H1 (cell line): ENCODE measurements at regions not wholly inside any gene's neighbourhood (a gene's known extent, or its start where the extent isn't known, plus 50 kb on each side); places are given as distances from the start of the nearest gene placed in this dataset.

ENCODE experiments used
- CTCF ChIA-PET: fragments of 300-600 bp; sonication (Branson Sonifier 250); formaldehyde crosslinking; loops from one replicate; lab custom pipeline; 2021; ENCODE audit not compliant: partially characterized antibody; lab: Charles Lee
- POLR2A ChIA-PET: fragments of 300-600 bp; sonication (Branson Sonifier 250); formaldehyde crosslinking; loops from one replicate; lab custom pipeline; 2021; ENCODE audit warnings: inconsistent platforms; ENCODE audit not compliant: partially characterized antibody; lab: Charles Lee
- DNase-seq, 2 experiments: peaks; one replicate each; pipeline versions ENCODE4 v3.0.0 to v3.0.0-alpha.2; 2010 to 2022; ENCODE audit warnings: low spot score in 2 of 2, low read depth in 1 of 2, mixed read lengths in 1 of 2
- FAIRE-seq: peaks from 2 replicates; lab custom pipeline; 2011; peaks lifted over from hg19 to GRCh38; lab: Jason Lieb, UNC
- H2AFZ ChIP-seq: 2 replicates; pipeline ENCODE4 v1.8.1; 2012; ENCODE audit warnings: low read length, inconsistent platforms
- H2AK5ac ChIP-seq: 2 replicates; pipeline ENCODE4 v1.6.1; 2013; ENCODE audit warnings: low read depth, low read length
- H2BK120ac ChIP-seq: replicated peaks from 2 replicates; pipeline ENCODE3; 2013; ENCODE audit warnings: low read depth, low read length, inconsistent platforms
- H2BK12ac ChIP-seq: 2 replicates; pipeline ENCODE4 v1.6.1; 2013; ENCODE audit warnings: low read depth, low read length
- H2BK15ac ChIP-seq: 2 replicates; pipeline ENCODE4 v1.6.1; 2013; ENCODE audit warnings: low read length
- H2BK20ac ChIP-seq: 2 replicates; pipeline ENCODE4 v1.6.1; 2013; ENCODE audit warnings: low read length
- H2BK5ac ChIP-seq: 2 replicates; pipeline ENCODE4 v1.6.1; 2013; ENCODE audit warnings: low read depth, low read length
- H3K14ac ChIP-seq: 2 replicates; pipeline ENCODE4 v1.6.1; 2013; ENCODE audit warnings: inconsistent platforms; ENCODE audit not compliant: insufficient read length
- H3K18ac ChIP-seq: 2 replicates; pipeline ENCODE4 v1.6.1; 2013; ENCODE audit warnings: low read length; ENCODE audit errors: extremely low read depth
- H3K23ac ChIP-seq: 2 replicates; pipeline ENCODE4 v1.6.1; 2013; ENCODE audit warnings: inconsistent platforms; ENCODE audit not compliant: insufficient read length
- H3K23me2 ChIP-seq: 2 replicates; pipeline ENCODE4 v1.6.1; 2013; ENCODE audit warnings: low read depth, low read length
- H3K27ac ChIP-seq: 2 replicates; pipeline ENCODE4 v1.6.1; 2011; ENCODE audit warnings: low read depth, low read length, inconsistent platforms
- H3K27me3 ChIP-seq, 4 experiments: replicated peaks in 1 of 4; 1 replicate in 1 of 4; 2 replicates in 3 of 4; pipeline versions ENCODE4 v1.6.1 to v1.8.1; 2011 to 2013; ENCODE audit warnings: low read length in 3 of 4, mild to moderate bottlenecking in 3 of 4, inconsistent platforms in 2 of 4, mixed read lengths in 2 of 4, moderate library complexity in 1 of 4; ENCODE audit not compliant: control insufficient read depth in 3 of 4, insufficient read depth in 3 of 4; ENCODE audit errors: extremely low read depth in 1 of 4
- H3K36me3 ChIP-seq, 4 experiments: 2 replicates each; pipeline versions ENCODE4 v1.6.1 to v1.8.1; 2011 to 2013; ENCODE audit warnings: mild to moderate bottlenecking in 4 of 4, low read length in 3 of 4, moderate library complexity in 2 of 4, control low read depth in 1 of 4, inconsistent platforms in 1 of 4; ENCODE audit not compliant: insufficient read depth in 4 of 4, control insufficient read depth in 2 of 4
- H3K4ac ChIP-seq: replicated peaks from 2 replicates; pipeline ENCODE3; 2013; ENCODE audit warnings: low read length, low read depth, mixed read lengths, inconsistent platforms; ENCODE audit not compliant: insufficient read length
- H3K4me1 ChIP-seq, 4 experiments: replicated peaks in 1 of 4; 1 replicate in 1 of 4; 2 replicates in 3 of 4; pipeline versions ENCODE4 v1.6.1 to v1.8.1; 2011 to 2013; ENCODE audit warnings: low read length in 3 of 4, inconsistent platforms in 2 of 4, mixed read lengths in 1 of 4; ENCODE audit not compliant: insufficient read depth in 4 of 4, control insufficient read depth in 3 of 4
- H3K4me2 ChIP-seq, 2 experiments: 2 replicates each; pipeline versions ENCODE4 v1.6.1 to v1.8.1; 2011 to 2013; ENCODE audit warnings: low read depth in 2 of 2, low read length in 2 of 2, control low read depth in 1 of 2, inconsistent platforms in 1 of 2, mild to moderate bottlenecking in 1 of 2; ENCODE audit not compliant: insufficient read depth in 1 of 2
- H3K4me3 ChIP-seq, 4 experiments: fragments of 200-600, 300-600 bp in 1 of 4; sonication (generic), shearing (Covaris generic), sonication (Bioruptor Twin) in 1 of 4; 2 replicates each; pipeline versions ENCODE4 v1.5.1 to v1.8.1; 2011 to 2016; ENCODE audit warnings: low read length in 4 of 4, low read depth in 3 of 4, control low read depth in 2 of 4, inconsistent platforms in 2 of 4, mild to moderate bottlenecking in 2 of 4, mixed read lengths in 1 of 4, moderate library complexity in 1 of 4; ENCODE audit not compliant: insufficient read depth in 2 of 4; ENCODE audit errors: extremely low read depth in 1 of 4
- H3K56ac ChIP-seq: replicated peaks from 2 replicates; pipeline ENCODE3; 2013; ENCODE audit warnings: low read depth, mild to moderate bottlenecking, mixed read lengths, low read length, inconsistent platforms; ENCODE audit not compliant: insufficient read length
- H3K79me1 ChIP-seq: 2 replicates; pipeline ENCODE4 v1.6.1; 2013; ENCODE audit warnings: low read depth, low read length, control low read depth
- H3K79me2 ChIP-seq, 2 experiments: 2 replicates each; pipeline versions ENCODE4 v1.6.1 to v1.8.1; 2012 to 2013; ENCODE audit warnings: low read length in 2 of 2, mild to moderate bottlenecking in 2 of 2, inconsistent platforms in 1 of 2; ENCODE audit not compliant: insufficient read depth in 2 of 2, control insufficient read depth in 1 of 2
- H3K9ac ChIP-seq, 4 experiments: replicated peaks in 1 of 4; 1 replicate in 1 of 4; 2 replicates in 3 of 4; pipeline versions ENCODE4 v1.6.1 to v1.8.1; 2011 to 2013; ENCODE audit warnings: low read depth in 3 of 4, low read length in 3 of 4, control low read depth in 2 of 4, mild to moderate bottlenecking in 2 of 4, moderate library complexity in 2 of 4, inconsistent platforms in 1 of 4; ENCODE audit errors: extremely low read depth in 1 of 4
- H3K9me3 ChIP-seq, 2 experiments: 2 replicates each; pipeline versions ENCODE4 v1.6.1 to v1.8.1; 2012 to 2013; ENCODE audit warnings: mild to moderate bottlenecking in 2 of 2, moderate library complexity in 2 of 2, control low read depth in 1 of 2, inconsistent platforms in 1 of 2, low read depth in 1 of 2, low read length in 1 of 2, mixed read lengths in 1 of 2; ENCODE audit not compliant: insufficient read depth in 2 of 2
- H4K20me1 ChIP-seq, 2 experiments: replicated peaks in 1 of 2; 2 replicates each; pipeline versions ENCODE3 to v1.8.1; 2011 to 2013; ENCODE audit warnings: inconsistent platforms in 2 of 2, low read length in 2 of 2, mild to moderate bottlenecking in 1 of 2; ENCODE audit not compliant: insufficient read depth in 2 of 2, control insufficient read depth in 1 of 2
- H4K5ac ChIP-seq: 2 replicates; pipeline ENCODE4 v1.6.1; 2013; ENCODE audit warnings: low read length, low read depth, mixed read lengths, inconsistent platforms; ENCODE audit not compliant: insufficient read length
- H4K8ac ChIP-seq: 2 replicates; pipeline ENCODE4 v1.8.0; 2013; ENCODE audit warnings: mild to moderate bottlenecking, moderate library complexity, low read length, inconsistent platforms; ENCODE audit not compliant: insufficient read depth; ENCODE audit errors: extremely low read depth
- H4K91ac ChIP-seq: replicated peaks from 2 replicates; pipeline ENCODE3; 2013; ENCODE audit warnings: low read length, mixed read lengths, inconsistent platforms; ENCODE audit not compliant: insufficient read length
- ASH2L ChIP-seq: fragments of 200-600, 300-600 bp; sonication (generic); IDR thresholded peaks from one replicate; pipeline ENCODE4 v1.7.1; 2017; ENCODE audit warnings: low read length
- CBX5 ChIP-seq: fragments of 300-800, 300-1000 bp; sonication (generic); IDR thresholded peaks from 2 replicates; pipeline ENCODE4 v1.7.1; 2016; ENCODE audit warnings: antibody characterized with exemption, low read length, low read depth
- CTBP2 ChIP-seq: IDR thresholded peaks from 2 replicates; pipeline ENCODE4 v1.7.0; 2011; ENCODE audit warnings: borderline replicate concordance, mild to moderate bottlenecking, moderate library complexity, mixed read lengths, low read length; ENCODE audit not compliant: insufficient read depth, insufficient read length
- FOSL1 ChIP-seq: IDR thresholded peaks from 2 replicates; pipeline ENCODE4 v1.6.1; 2011; ENCODE audit warnings: mild to moderate bottlenecking, low read depth, low read length, moderate library complexity; ENCODE audit not compliant: insufficient read depth
- NRF1 ChIP-seq: IDR thresholded peaks from 2 replicates; pipeline ENCODE4 v1.6.1; 2011; ENCODE audit warnings: mild to moderate bottlenecking, low read depth, low read length, improper control_type of control experiment
- POLR2A ChIP-seq, 2 experiments: IDR thresholded peaks; 1 replicate in 1 of 2; 2 replicates in 1 of 2; pipeline ENCODE4 v1.6.1; 2011; ENCODE audit warnings: low read depth in 2 of 2, low read length in 2 of 2, mild to moderate bottlenecking in 2 of 2; ENCODE audit errors: control extremely low read depth in 1 of 2
- RBBP5 ChIP-seq: IDR thresholded peaks from 2 replicates; pipeline ENCODE4 v1.7.1; 2012; ENCODE audit warnings: low read depth, mild to moderate bottlenecking, inconsistent platforms, low read length, moderate library complexity, borderline replicate concordance
- RXRA ChIP-seq: IDR thresholded peaks from 2 replicates; pipeline ENCODE4 v1.6.1; 2011; ENCODE audit warnings: low read depth, mild to moderate bottlenecking, low read length, moderate library complexity; ENCODE audit not compliant: insufficient read depth
- SIN3A ChIP-seq, 2 experiments: IDR thresholded peaks in 1 of 2; conservative IDR thresholded peaks in 1 of 2; 2 replicates each; pipeline ENCODE4 v1.6.1; 2011 to 2012; ENCODE audit warnings: low read length in 2 of 2, improper control_type of control experiment in 1 of 2, low read depth in 1 of 2, mild to moderate bottlenecking in 1 of 2
- SIRT6 ChIP-seq: IDR thresholded peaks from one replicate; pipeline ENCODE4 v1.7.1; 2012; ENCODE audit warnings: low read length, inconsistent platforms
- SIX5 ChIP-seq: IDR thresholded peaks from 2 replicates; pipeline ENCODE4 v1.6.1; 2011; ENCODE audit warnings: mild to moderate bottlenecking, low read depth, low read length
- TAF1 ChIP-seq: IDR thresholded peaks from 2 replicates; pipeline ENCODE4 v1.6.1; 2011; ENCODE audit warnings: mild to moderate bottlenecking, low read depth, low read length
- WGBS, 2 experiments: shearing (Covaris generic) in 1 of 2; methylation state at CpG; one replicate each; pipeline versions ENCODE4 v1.1.6 to v1.1.7; 2013 to 2015; ENCODE audit warnings: low lambda C conversion rate in 2 of 2, mixed read lengths in 2 of 2, inconsistent platforms in 1 of 2, low coverage in 1 of 2, missing lambda C conversion rate in 1 of 2; ENCODE audit not compliant: insufficient replicate concordance in 2 of 2, insufficient coverage in 1 of 2, insufficient read length in 1 of 2; ENCODE audit errors: extremely low coverage in 1 of 2, missing lambda C conversion rate in 1 of 2; 5-methylcytosine and 5-hydroxymethylcytosine counted together
- TF ChIP-seq, protein P1 (sequence below): IDR thresholded peaks from 2 replicates; pipeline ENCODE4 v1.6.1; 2011; ENCODE audit warnings: low read length, improper control_type of control experiment

GRCh38 chr7:131795400-131795799 lies 239.0 kb upstream of the PODXL start:
- Histone ChIP-seq H3K4me2 (no peak overlapping the region), H3K14ac (no peak overlapping the region), H3K79me2 (no peaks in the 10 kb centered on the region), H3K4ac (no peak overlapping the region), H3K18ac (no peak overlapping the region), H2BK15ac (no peak overlapping the region), H2BK12ac (no peak overlapping the region), H3K9me3 (no peaks in the 10 kb centered on the region), H2BK20ac (no peak overlapping the region), H4K91ac (no peak overlapping the region), H3K23ac (no peak overlapping the region), H4K8ac (no peak overlapping the region), H4K5ac (no peak overlapping the region), H3K79me1 (no peaks in the 10 kb centered on the region), H3K4me3 (no peak overlapping the region), H3K23me2 (no peaks in the 10 kb centered on the region), H3K36me3 (no peaks in the 10 kb centered on the region), H3K56ac (no peak overlapping the region), H2BK120ac (no peak overlapping the region), H2AFZ (no peak overlapping the region), H2BK5ac (no peak overlapping the region), H3K4me1 (peaks cover 0 to 8% (median 5%) of the 10 kb centered on the region in 4 experiments; a peak in 3 of 7 replicates), H2AK5ac (no peak overlapping the region), H3K9ac (no peak overlapping the region), H4K20me1 (no peaks in the 10 kb centered on the region), H3K27me3 (no peaks in the 10 kb centered on the region), H3K27ac (no peak overlapping the region)
- WGBS, 2 experiments: 89% methylated on average over 10 of the region's 10 CpGs; no CpG with 5 or more reads in 1 of the 2 experiments
- CTCF ChIA-PET: interaction anchor here (1.0 to 1.4 kb wide), 4 partner anchors 10 to 64 kb away, joined by 3 to 5 read pairs (median 3); no protein-coding TSS in a partner anchor
- POLR2A ChIA-PET: interaction anchor here (1.4 kb wide), 1 partner anchor 11 kb away, joined by 3 read pairs; no protein-coding TSS in a partner anchor
- DNase-seq (no peak), FAIRE-seq (no peak)
- no peak for TF ChIP-seq SIN3A (conservative IDR thresholded peaks at IDR 0.05 in 1 of 2, IDR thresholded peaks at IDR 0.05 in 1 of 2; ENCODE audit: low read depth in 1 of 2, low read length in 2 of 2)
- TF ChIP-seq ASH2L: no peak
- TF ChIP-seq, protein P1, sequence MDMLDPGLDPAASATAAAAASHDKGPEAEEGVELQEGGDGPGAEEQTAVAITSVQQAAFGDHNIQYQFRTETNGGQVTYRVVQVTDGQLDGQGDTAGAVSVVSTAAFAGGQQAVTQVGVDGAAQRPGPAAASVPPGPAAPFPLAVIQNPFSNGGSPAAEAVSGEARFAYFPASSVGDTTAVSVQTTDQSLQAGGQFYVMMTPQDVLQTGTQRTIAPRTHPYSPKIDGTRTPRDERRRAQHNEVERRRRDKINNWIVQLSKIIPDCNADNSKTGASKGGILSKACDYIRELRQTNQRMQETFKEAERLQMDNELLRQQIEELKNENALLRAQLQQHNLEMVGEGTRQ: no peak
- TF ChIP-seq POLR2A (IDR thresholded peaks at IDR 0.05; ENCODE audit: control extremely low read depth in 1 of 2, low read depth in 2 of 2, low read length in 2 of 2): no peak
- TF ChIP-seq CTBP2: no peak
- TF ChIP-seq FOSL1: no peak
- TF ChIP-seq RBBP5: no peak
- no peak for TF ChIP-seq TAF1
- TF ChIP-seq CBX5: no peak
- TF ChIP-seq RXRA: no peak
- TF ChIP-seq SIRT6: no peak
- TF ChIP-seq SIX5: no peak
- TF ChIP-seq NRF1: no peak
